ENCODE measurements at regions not wholly inside any gene's neighbourhood (a gene's known extent, or its start where the extent isn't known, plus 50 kb on each side); places are given as distances from the start of the nearest gene placed in this dataset.

DNA sequence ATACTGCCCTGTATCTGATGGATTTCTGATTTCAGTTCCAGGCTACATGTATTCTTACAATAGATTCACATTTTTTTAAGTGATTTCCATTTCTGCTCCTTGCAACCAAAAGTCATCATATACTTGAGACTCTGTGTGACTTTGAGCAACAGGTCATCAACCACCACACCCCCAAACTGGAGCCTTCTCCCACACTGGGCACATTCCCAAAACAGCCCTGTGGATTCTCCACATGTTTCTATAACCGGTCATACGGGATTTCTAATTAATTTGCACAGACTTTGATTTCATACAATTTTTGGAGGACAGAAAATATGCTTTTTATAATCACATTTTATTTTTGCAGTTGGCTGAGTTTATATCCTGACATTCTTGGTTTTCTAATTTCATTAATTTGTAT is 317.2 kb upstream of the ID4 start:
- intact Hi-C loops (cut with micrococcal nuclease) (no loop called here), dilution Hi-C loops (cut with HindIII; ENCODE audit: low sequenced_read_pairs, unreplicated experiment) (no loop called here), in situ Hi-C loops (cut with MboI; ENCODE audit: low sequenced_read_pairs) (no loop called here)
- H3K9ac ChIP-seq (ENCODE audit: low read depth, low read length) = no peak overlapping the region
- H2AK9ac ChIP-seq (replicated peaks; ENCODE audit: low read depth, low read length, poor library complexity) = no peak overlapping the region
- H4K5ac ChIP-seq (ENCODE audit: low read depth, low read length) = no peak overlapping the region
- no peaks in the 10 kb centered on the region for H3K36me3 ChIP-seq (ENCODE audit: control insufficient read depth, insufficient read depth, low read length)
- no peak overlapping the region for H3K4ac ChIP-seq (ENCODE audit: low read depth, low read length)
- H3K79me1 ChIP-seq (ENCODE audit: low read depth in 1 of 2, low read length in 2 of 2) = no peaks in the 10 kb centered on the region
- no peak overlapping the region for H3K23ac ChIP-seq (ENCODE audit: low read depth, low read length)
- H2BK120ac ChIP-seq (ENCODE audit: low read depth, low read length) = no peak overlapping the region
- ChIA-PET POLR2A (ENCODE audit: unreplicated experiment) (no interaction called here), CTCF (no interaction called here)
- H3K56ac ChIP-seq (ENCODE audit: extremely low read depth, insufficient read depth, low read length) = no peak overlapping the region
- no peak overlapping the region for H3K4me3 ChIP-seq (ENCODE audit: insufficient read depth, low read depth, low read length)
- BruUV-seq (replicated peaks) = no TSS peak
- DNase-seq (no peak), ATAC-seq (ENCODE audit: low read depth) (no peak)
- peaks cover 2% of the 10 kb centered on the region for H3K9me3 ChIP-seq (ENCODE audit: control insufficient read depth, insufficient read depth, low read length)
- no peak overlapping the region for H4K91ac ChIP-seq (ENCODE audit: insufficient read depth, low read depth, low read length)
- no peak overlapping the region for H2BK15ac ChIP-seq (ENCODE audit: low read depth, low read length)
- H4K8ac ChIP-seq (ENCODE audit: low read depth in 2 of 2, low read length in 2 of 2) = no peak overlapping the region
- no peaks in the 10 kb centered on the region for H3K4me1 ChIP-seq (ENCODE audit: control insufficient read depth, insufficient read depth, low read length)
- no peak overlapping the region for H2BK5ac ChIP-seq (ENCODE audit: low read depth, low read length, poor library complexity, severe bottlenecking)
- H2AK5ac ChIP-seq (ENCODE audit: low read depth, low read length) = no peak overlapping the region
- no peak overlapping the region for H3K27ac ChIP-seq (ENCODE audit: insufficient read depth, low read length)
- no peaks in the 10 kb centered on the region for H3K9me1 ChIP-seq (ENCODE audit: insufficient read depth, low read length)
- no peaks in the 10 kb centered on the region for H4K20me1 ChIP-seq (ENCODE audit: insufficient read depth, low read length)
- H3K27me3 ChIP-seq (ENCODE audit: control insufficient read depth, insufficient read depth, low read length) = no peaks in the 10 kb centered on the region
- no peak overlapping the region for H2BK20ac ChIP-seq (ENCODE audit: low read depth, low read length)
- no peak overlapping the region for H2AFZ ChIP-seq (replicated peaks; ENCODE audit: low read length, poor library complexity)
- WGBS, 2 experiments (ENCODE audit: extremely low coverage in 2 of 2, insufficient read length in 1 of 2) = no CpG with 5 or more reads among the region's 2 CpGs
- TF ChIP-seq, protein P1, sequence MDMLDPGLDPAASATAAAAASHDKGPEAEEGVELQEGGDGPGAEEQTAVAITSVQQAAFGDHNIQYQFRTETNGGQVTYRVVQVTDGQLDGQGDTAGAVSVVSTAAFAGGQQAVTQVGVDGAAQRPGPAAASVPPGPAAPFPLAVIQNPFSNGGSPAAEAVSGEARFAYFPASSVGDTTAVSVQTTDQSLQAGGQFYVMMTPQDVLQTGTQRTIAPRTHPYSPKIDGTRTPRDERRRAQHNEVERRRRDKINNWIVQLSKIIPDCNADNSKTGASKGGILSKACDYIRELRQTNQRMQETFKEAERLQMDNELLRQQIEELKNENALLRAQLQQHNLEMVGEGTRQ (IDR thresholded peaks at IDR 0.05; ENCODE audit: low read depth, low read length) = no peak
- TF ChIP-seq FOS (IDR thresholded peaks at IDR 0.05; ENCODE audit: low read depth, low read length) = no peak
- no peak for TF ChIP-seq MAFK (IDR thresholded peaks at IDR 0.05; ENCODE audit: low read depth, low read length)
- no peak for TF ChIP-seq SMC3 (IDR thresholded peaks at IDR 0.05; ENCODE audit: low read depth, low read length)
- no peak for TF ChIP-seq CHD1 (IDR thresholded peaks at IDR 0.05; ENCODE audit: low read depth, low read length)
- no peak for TF ChIP-seq MAZ (IDR thresholded peaks at IDR 0.05; ENCODE audit: borderline replicate concordance, low read depth, low read length)
- TF ChIP-seq CEBPB (IDR thresholded peaks at IDR 0.05; ENCODE audit: low read depth, low read length) = no peak
- TF ChIP-seq RCOR1 (IDR thresholded peaks at IDR 0.05; ENCODE audit: insufficient replicate concordance, low read length) = no peak
- no peak for TF ChIP-seq RFX5 (IDR thresholded peaks at IDR 0.05; ENCODE audit: low read depth, low read length)
- TF ChIP-seq BHLHE40 (IDR thresholded peaks at IDR 0.05; ENCODE audit: low read depth, low read length) = no peak
- no peak for TF ChIP-seq RAD21 (IDR thresholded peaks at IDR 0.05; ENCODE audit: low read length)
- TF ChIP-seq, protein P2, sequence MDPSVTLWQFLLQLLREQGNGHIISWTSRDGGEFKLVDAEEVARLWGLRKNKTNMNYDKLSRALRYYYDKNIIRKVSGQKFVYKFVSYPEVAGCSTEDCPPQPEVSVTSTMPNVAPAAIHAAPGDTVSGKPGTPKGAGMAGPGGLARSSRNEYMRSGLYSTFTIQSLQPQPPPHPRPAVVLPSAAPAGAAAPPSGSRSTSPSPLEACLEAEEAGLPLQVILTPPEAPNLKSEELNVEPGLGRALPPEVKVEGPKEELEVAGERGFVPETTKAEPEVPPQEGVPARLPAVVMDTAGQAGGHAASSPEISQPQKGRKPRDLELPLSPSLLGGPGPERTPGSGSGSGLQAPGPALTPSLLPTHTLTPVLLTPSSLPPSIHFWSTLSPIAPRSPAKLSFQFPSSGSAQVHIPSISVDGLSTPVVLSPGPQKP (IDR thresholded peaks at IDR 0.05; ENCODE audit: borderline replicate concordance, low read depth, low read length) = no peak
- TF ChIP-seq MXI1 (IDR thresholded peaks at IDR 0.05; ENCODE audit: borderline replicate concordance, low read depth, low read length) = no peak
- no peak overlapping the region for H3K14ac ChIP-seq (replicated peaks; ENCODE audit: low read depth, low read length)
- no peak overlapping the region for H3K18ac ChIP-seq (ENCODE audit: low read depth, low read length)
- no peak overlapping the region for H3K4me2 ChIP-seq (ENCODE audit: low read depth, low read length)

All from IMR-90 (cell line).